Neural cell (in vitro differentiated cells): ENCODE measurements at regions not wholly inside any gene's neighbourhood (a gene's known extent, or its start where the extent isn't known, plus 50 kb on each side); places are given as distances from the start of the nearest gene placed in this dataset.

Source experiments
- H2AFZ ChIP-seq: fragments of 200-600, 300-800 bp; sonication (generic), shearing (Covaris generic); 2 replicates; pipeline ENCODE4 v1.6.0; 2014; ENCODE audit warnings: low read depth, mild to moderate bottlenecking, antibody characterized with exemption, low read length, moderate library complexity
- H3F3A ChIP-seq: fragments of 200-600 bp; shearing (Covaris generic); 2 replicates; pipeline ENCODE4 v1.6.1; 2016; ENCODE audit warnings: mild to moderate bottlenecking, moderate library complexity, mixed read lengths, antibody characterized with exemption, low read length; ENCODE audit not compliant: insufficient read depth, poor library complexity, severe bottlenecking
- H3K27ac ChIP-seq: fragments of 200-600, 300-800 bp; sonication (generic), shearing (Covaris generic); 2 replicates; pipeline ENCODE4 v1.5.1; 2014; ENCODE audit warnings: mild to moderate bottlenecking, low read length, moderate library complexity
- H3K27me3 ChIP-seq: fragments of 300-800, 200-600 bp; sonication (generic), shearing (Covaris generic); 2 replicates; pipeline ENCODE4 v1.6.0; 2014; ENCODE audit warnings: mild to moderate bottlenecking, low read depth, low read length, moderate library complexity; ENCODE audit not compliant: insufficient read depth
- H3K36me3 ChIP-seq: fragments of 300-800, 200-600 bp; sonication (generic), shearing (Covaris generic); 2 replicates; pipeline ENCODE4 v1.5.1; 2014; ENCODE audit warnings: mild to moderate bottlenecking, antibody characterized with exemption, low read length, moderate library complexity; ENCODE audit not compliant: insufficient read depth
- H3K4me2 ChIP-seq: fragments of 300-800, 200-600 bp; sonication (generic), shearing (Covaris generic); 2 replicates; pipeline ENCODE4 v1.6.0; 2014; ENCODE audit warnings: mild to moderate bottlenecking, low read length
- H3K4me3 ChIP-seq: fragments of 300-800, 200-600 bp; sonication (generic), shearing (Covaris generic); 2 replicates; pipeline ENCODE4 v1.5.1; 2014; ENCODE audit warnings: mild to moderate bottlenecking, low read length, moderate library complexity
- H3K79me2 ChIP-seq: fragments of 200-600 bp; shearing (Covaris generic); replicated peaks from 2 replicates; pipeline ENCODE4 v1.6.0; 2014; ENCODE audit warnings: mild to moderate bottlenecking, low read length, moderate library complexity; ENCODE audit not compliant: insufficient read depth
- H3K9ac ChIP-seq: fragments of 300-800, 200-600 bp; sonication (generic), shearing (Covaris generic); 2 replicates; pipeline ENCODE4 v1.6.1; 2016; ENCODE audit warnings: mild to moderate bottlenecking, low read length, mixed read lengths
- H3K9me2 ChIP-seq: fragments of 200-600 bp; shearing (Covaris generic); 2 replicates; pipeline ENCODE4 v1.6.1; 2016; ENCODE audit warnings: mild to moderate bottlenecking, low read length, mixed read lengths; ENCODE audit not compliant: insufficient read depth
- H3K9me3 ChIP-seq: fragments of 200-600, 300-800 bp; sonication (generic), shearing (Covaris generic); 2 replicates; pipeline ENCODE4 v1.6.1; 2016; ENCODE audit warnings: mild to moderate bottlenecking, mixed run types, low read length, moderate library complexity, mixed read lengths
- H4K20me1 ChIP-seq: fragments of 200-600 bp; shearing (Covaris generic); 2 replicates; pipeline ENCODE4 v1.6.1; 2016; ENCODE audit warnings: mild to moderate bottlenecking, mixed run types; ENCODE audit not compliant: insufficient read depth
- EP300 ChIP-seq: fragments of 450-650 bp; conservative IDR thresholded peaks from 2 replicates; pipeline ENCODE4 v1.6.1; 2014; ENCODE audit warnings: antibody characterized with exemption, mild to moderate bottlenecking, moderate library complexity; ENCODE audit not compliant: poor library complexity, severe bottlenecking
- EZH2 ChIP-seq: fragments of 200-600, 300-800 bp; shearing (Covaris generic), sonication (generic); IDR thresholded peaks from 2 replicates; pipeline ENCODE4 v1.6.1; 2014; ENCODE audit warnings: antibody characterized with exemption, low read length, borderline replicate concordance, mild to moderate bottlenecking; ENCODE audit not compliant: insufficient read depth, poor library complexity, severe bottlenecking
- MXI1 ChIP-seq: fragments of 450-650 bp; conservative IDR thresholded peaks from 2 replicates; pipeline ENCODE4 v1.6.1; 2014; ENCODE audit warnings: antibody characterized with exemption, mild to moderate bottlenecking; ENCODE audit not compliant: poor library complexity, severe bottlenecking
- POLR2AphosphoS5 ChIP-seq: IDR thresholded peaks from 2 replicates; pipeline ENCODE4 v1.6.1; 2012
- RAD21 ChIP-seq: fragments of 450-650 bp; conservative IDR thresholded peaks from 2 replicates; pipeline ENCODE4 v1.6.1; 2014; ENCODE audit warnings: antibody characterized with exemption, mild to moderate bottlenecking, moderate library complexity
- SMC3 ChIP-seq: fragments of 450-650 bp; conservative IDR thresholded peaks from 2 replicates; pipeline ENCODE4 v1.6.1; 2014; ENCODE audit warnings: antibody characterized with exemption, mild to moderate bottlenecking, moderate library complexity; ENCODE audit not compliant: poor library complexity
- TAF1 ChIP-seq: IDR thresholded peaks from 2 replicates; pipeline ENCODE4 v1.6.1; 2012; ENCODE audit warnings: low read depth
- TF ChIP-seq, protein P1 (sequence below): fragments of 450-650 bp; IDR thresholded peaks from 2 replicates; pipeline ENCODE4 v1.5.1; 2014; ENCODE audit warnings: antibody characterized with exemption, mild to moderate bottlenecking, moderate library complexity; ENCODE audit not compliant: poor library complexity, severe bottlenecking
- TF ChIP-seq, protein P2 (sequence below): IDR thresholded peaks from 2 replicates; pipeline ENCODE4 v1.6.1; 2012; ENCODE audit warnings: borderline replicate concordance

DNA sequence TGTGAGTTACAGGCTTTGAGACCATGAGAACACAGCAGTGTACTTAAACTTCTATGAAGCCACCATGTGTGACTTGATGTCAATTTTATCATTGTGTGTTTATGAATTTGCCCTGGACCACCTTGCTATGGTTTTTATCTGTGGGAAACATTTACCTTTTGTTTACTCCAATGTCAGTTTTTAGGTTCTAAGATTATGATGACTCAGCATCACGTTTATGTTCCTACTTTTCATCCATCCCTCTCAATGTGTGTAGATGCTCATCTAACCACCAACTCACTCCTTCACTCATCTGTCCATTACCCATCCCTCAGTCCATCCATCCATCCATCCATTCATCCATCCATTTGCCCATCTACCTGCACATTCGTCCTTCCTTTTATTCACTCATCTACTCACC, 338.8 kb downstream of the MIAT start:
- Histone ChIP-seq H3F3A (no peaks in the 10 kb centered on the region), H3K9ac (no peak overlapping the region), H3K27me3 (no peaks in the 10 kb centered on the region), H3K4me3 (no peak overlapping the region), H3K9me3 (no peaks in the 10 kb centered on the region), H3K27ac (no peak overlapping the region), H3K4me2 (no peak overlapping the region), H3K36me3 (no peaks in the 10 kb centered on the region), H3K9me2 (no peaks in the 10 kb centered on the region), H4K20me1 (no peaks in the 10 kb centered on the region), H2AFZ (no peak overlapping the region), H3K79me2 (no peaks in the 10 kb centered on the region)
- TF ChIP-seq POLR2AphosphoS5 (no peak), EP300 (no peak), EZH2 (no peak), TAF1 (no peak), MXI1 (no peak)

DNA sequence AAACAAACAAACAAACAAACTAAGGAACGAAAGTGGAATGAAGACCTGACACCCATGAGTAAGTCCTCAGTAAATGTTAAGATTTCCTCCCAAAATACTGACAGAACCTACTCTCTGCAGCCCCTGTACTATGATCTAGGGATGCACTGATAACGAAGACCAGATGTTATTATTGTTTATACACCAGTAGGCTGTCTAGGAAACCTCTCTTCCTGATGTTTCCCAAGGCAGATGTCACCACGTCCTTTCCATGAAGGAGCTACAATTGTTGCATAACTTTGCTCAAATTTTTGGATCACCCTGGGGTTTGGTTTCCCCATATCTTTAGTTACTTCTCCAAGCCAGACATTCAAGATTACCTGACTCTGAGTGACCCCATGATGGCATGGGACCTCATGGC, 340.7 kb downstream of the MIAT start:
- Histone ChIP-seq H3K79me2 (no peaks in the 10 kb centered on the region), H3K27me3 (no peaks in the 10 kb centered on the region), H3K36me3 (no peaks in the 10 kb centered on the region), H3K27ac (no peak overlapping the region), H3K9ac (no peak overlapping the region), H3K9me2 (no peaks in the 10 kb centered on the region), H3K4me3 (no peak overlapping the region), H3K9me3 (no peaks in the 10 kb centered on the region), H2AFZ (no peak overlapping the region), H4K20me1 (no peaks in the 10 kb centered on the region), H3K4me2 (no peak overlapping the region), H3F3A (no peaks in the 10 kb centered on the region)
- TF ChIP-seq EZH2, result no peak
- no peak for TF ChIP-seq MXI1
- TF ChIP-seq, protein P1, sequence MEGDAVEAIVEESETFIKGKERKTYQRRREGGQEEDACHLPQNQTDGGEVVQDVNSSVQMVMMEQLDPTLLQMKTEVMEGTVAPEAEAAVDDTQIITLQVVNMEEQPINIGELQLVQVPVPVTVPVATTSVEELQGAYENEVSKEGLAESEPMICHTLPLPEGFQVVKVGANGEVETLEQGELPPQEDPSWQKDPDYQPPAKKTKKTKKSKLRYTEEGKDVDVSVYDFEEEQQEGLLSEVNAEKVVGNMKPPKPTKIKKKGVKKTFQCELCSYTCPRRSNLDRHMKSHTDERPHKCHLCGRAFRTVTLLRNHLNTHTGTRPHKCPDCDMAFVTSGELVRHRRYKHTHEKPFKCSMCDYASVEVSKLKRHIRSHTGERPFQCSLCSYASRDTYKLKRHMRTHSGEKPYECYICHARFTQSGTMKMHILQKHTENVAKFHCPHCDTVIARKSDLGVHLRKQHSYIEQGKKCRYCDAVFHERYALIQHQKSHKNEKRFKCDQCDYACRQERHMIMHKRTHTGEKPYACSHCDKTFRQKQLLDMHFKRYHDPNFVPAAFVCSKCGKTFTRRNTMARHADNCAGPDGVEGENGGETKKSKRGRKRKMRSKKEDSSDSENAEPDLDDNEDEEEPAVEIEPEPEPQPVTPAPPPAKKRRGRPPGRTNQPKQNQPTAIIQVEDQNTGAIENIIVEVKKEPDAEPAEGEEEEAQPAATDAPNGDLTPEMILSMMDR, result no peak
- no peak for TF ChIP-seq TAF1
- TF ChIP-seq EP300, result no peak
- TF ChIP-seq SMC3, result no peak
- no peak for TF ChIP-seq RAD21

DNA sequence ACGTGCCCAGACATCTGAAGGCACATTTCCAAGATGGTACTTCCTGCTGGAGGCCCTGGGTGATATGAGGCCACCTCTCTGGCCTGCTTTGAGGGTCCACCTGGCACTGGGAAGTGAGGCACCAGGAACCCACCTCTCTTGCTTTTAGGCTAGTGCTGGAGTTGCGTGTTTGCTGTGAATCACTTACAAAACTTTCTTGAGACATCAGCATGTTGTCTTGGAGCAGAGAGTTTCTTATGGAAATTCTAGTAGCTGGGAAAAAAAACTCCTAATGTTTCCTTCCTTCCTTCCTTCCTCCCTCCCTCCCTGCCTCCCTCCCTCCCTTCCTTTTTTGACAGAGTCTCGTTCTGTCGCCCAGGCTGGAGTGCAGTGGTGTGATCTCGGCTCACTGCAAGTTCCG, 341.3 kb downstream of the MIAT start:
- Histone ChIP-seq H3K9ac (no peak overlapping the region), H3K4me3 (no peak overlapping the region), H3K9me3 (no peaks in the 10 kb centered on the region), H3K27ac (no peak overlapping the region), H3K4me2 (no peak overlapping the region), H3K36me3 (no peaks in the 10 kb centered on the region), H3K27me3 (no peaks in the 10 kb centered on the region), H3K79me2 (no peaks in the 10 kb centered on the region), H3F3A (no peaks in the 10 kb centered on the region), H2AFZ (no peak overlapping the region), H4K20me1 (no peaks in the 10 kb centered on the region), H3K9me2 (no peaks in the 10 kb centered on the region)
- no peak for TF ChIP-seq RAD21
- TF ChIP-seq, protein P1, result no peak
- TF ChIP-seq EZH2, result no peak
- TF ChIP-seq TAF1, result no peak
- TF ChIP-seq, protein P2, sequence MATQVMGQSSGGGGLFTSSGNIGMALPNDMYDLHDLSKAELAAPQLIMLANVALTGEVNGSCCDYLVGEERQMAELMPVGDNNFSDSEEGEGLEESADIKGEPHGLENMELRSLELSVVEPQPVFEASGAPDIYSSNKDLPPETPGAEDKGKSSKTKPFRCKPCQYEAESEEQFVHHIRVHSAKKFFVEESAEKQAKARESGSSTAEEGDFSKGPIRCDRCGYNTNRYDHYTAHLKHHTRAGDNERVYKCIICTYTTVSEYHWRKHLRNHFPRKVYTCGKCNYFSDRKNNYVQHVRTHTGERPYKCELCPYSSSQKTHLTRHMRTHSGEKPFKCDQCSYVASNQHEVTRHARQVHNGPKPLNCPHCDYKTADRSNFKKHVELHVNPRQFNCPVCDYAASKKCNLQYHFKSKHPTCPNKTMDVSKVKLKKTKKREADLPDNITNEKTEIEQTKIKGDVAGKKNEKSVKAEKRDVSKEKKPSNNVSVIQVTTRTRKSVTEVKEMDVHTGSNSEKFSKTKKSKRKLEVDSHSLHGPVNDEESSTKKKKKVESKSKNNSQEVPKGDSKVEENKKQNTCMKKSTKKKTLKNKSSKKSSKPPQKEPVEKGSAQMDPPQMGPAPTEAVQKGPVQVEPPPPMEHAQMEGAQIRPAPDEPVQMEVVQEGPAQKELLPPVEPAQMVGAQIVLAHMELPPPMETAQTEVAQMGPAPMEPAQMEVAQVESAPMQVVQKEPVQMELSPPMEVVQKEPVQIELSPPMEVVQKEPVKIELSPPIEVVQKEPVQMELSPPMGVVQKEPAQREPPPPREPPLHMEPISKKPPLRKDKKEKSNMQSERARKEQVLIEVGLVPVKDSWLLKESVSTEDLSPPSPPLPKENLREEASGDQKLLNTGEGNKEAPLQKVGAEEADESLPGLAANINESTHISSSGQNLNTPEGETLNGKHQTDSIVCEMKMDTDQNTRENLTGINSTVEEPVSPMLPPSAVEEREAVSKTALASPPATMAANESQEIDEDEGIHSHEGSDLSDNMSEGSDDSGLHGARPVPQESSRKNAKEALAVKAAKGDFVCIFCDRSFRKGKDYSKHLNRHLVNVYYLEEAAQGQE, result no peak
- no peak for TF ChIP-seq POLR2AphosphoS5
- no peak for TF ChIP-seq MXI1
- no peak for TF ChIP-seq SMC3
- no peak for TF ChIP-seq EP300
